Activated CD8-positive, alpha-beta T cell treated with anti-CD3 and anti-CD28 coated beads, Interleukin-2, amount 10 ng/mL, durations not matched to agents 7 days and 5 days (primary cell): ENCODE measurements at regions not wholly inside any gene's neighbourhood (a gene's known extent, or its start where the extent isn't known, plus 50 kb on each side); places are given as distances from the start of the nearest gene placed in this dataset.
"Not testable (repeated sequence)": the region's sequence is repeated elsewhere in the genome, so short reads cannot be mapped to it uniquely, and the experiment has no call there.

Experiments
- ATAC-seq: fragments of 150-1000 bp; cut with Tn5 transposase; one replicate; pipeline ENCODE4 v1.10.0; 2021; ENCODE audit warnings: moderate library complexity
- CTCF ChIA-PET: fragments of 350-600 bp; sonication (Branson Sonifier 250); formaldehyde crosslinking; loops from one replicate; lab custom pipeline; 2021; ENCODE audit warnings: antibody characterized with exemption; lab: Charles Lee
- POLR2A ChIA-PET: fragments of 350-600 bp; sonication (Branson Sonifier 250); formaldehyde crosslinking; loops from one replicate; lab custom pipeline; 2021; ENCODE audit warnings: antibody characterized with exemption; lab: Charles Lee
- DNase-seq: peaks from one replicate; pipeline ENCODE4 v3.0.0-alpha.2; 2020
- H3K27ac Mint-ChIP-seq: one replicate; pipeline ENCODE4 v1.8.0; 2021; ENCODE audit warnings: mild to moderate bottlenecking, mixed read lengths
- H3K27me3 Mint-ChIP-seq: one replicate; pipeline ENCODE4 v1.8.0; 2021; ENCODE audit warnings: low read depth, mixed read lengths
- H3K36me3 Mint-ChIP-seq: one replicate; pipeline ENCODE4 v1.8.0; 2021; ENCODE audit warnings: low read depth, mixed read lengths
- H3K4me1 Mint-ChIP-seq: one replicate; pipeline ENCODE4 v1.8.0; 2021; ENCODE audit warnings: low read depth, mixed read lengths
- H3K4me3 Mint-ChIP-seq: one replicate; pipeline ENCODE4 v1.8.0; 2021; ENCODE audit warnings: mild to moderate bottlenecking, mixed read lengths
- H3K9me3 Mint-ChIP-seq: one replicate; pipeline ENCODE4 v1.8.0; 2022; ENCODE audit warnings: mixed read lengths; ENCODE audit not compliant: insufficient read depth

DNA sequence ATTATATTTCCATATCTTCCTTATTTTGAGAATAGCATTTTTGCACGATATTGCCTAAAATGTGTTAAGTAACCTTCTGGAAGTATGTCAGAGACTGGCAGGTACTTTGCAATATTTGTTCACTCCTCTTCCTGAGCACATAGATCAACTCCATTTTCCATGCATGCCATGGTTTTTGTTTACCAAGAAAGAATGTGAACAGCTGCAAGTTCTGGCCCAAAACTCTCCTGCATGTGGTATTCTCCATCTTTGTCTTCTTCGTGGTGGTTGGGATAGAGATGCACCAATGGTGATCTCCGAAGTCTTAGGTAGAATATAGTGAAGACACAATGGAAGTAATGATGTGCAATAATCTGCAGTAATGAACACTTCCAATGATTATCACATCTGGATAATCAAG lies 2241.0 kb upstream of the RAG2 start:
- H3K4me1 Mint-ChIP-seq: no peaks in the 10 kb centered on the region
- ATAC-seq (no peak), DNase-seq (no peak)
- no peak overlapping the region for H3K4me3 Mint-ChIP-seq
- CTCF ChIA-PET: no interaction called here
- H3K27ac Mint-ChIP-seq: no peak overlapping the region
- POLR2A ChIA-PET: no interaction called here
- H3K27me3 Mint-ChIP-seq: no peaks in the 10 kb centered on the region
- H3K36me3 Mint-ChIP-seq: no peaks in the 10 kb centered on the region
- H3K9me3 Mint-ChIP-seq: peaks cover 37% of the 10 kb centered on the region

DNA sequence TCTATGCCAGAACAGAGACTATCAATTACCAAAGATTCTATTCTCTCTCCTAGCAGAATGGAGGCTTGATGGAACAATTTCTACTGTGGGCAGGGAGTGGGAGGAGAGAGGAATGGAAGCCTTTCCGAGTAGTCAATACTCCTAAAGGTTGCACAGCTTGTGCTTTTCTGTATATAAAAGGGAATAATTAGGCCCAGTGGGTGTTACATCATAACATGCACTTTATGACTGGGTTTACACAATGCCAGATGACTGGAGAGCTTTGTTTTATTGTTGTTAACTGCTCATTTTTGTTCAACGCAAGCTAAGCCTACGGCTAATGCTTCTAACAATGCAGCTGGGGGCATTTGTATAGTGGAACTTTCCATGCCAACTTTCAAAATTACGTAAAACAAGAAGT lies 2237.9 kb upstream of the RAG2 start:
- Mint-ChIP-seq H3K27ac (no peak overlapping the region), H3K4me1 (no peaks in the 10 kb centered on the region), H3K27me3 (no peaks in the 10 kb centered on the region), H3K9me3 (peaks cover 30% of the 10 kb centered on the region), H3K36me3 (no peaks in the 10 kb centered on the region), H3K4me3 (no peak overlapping the region)
- no peak for ATAC-seq
- POLR2A ChIA-PET: no interaction called here
- CTCF ChIA-PET: no interaction called here
- DNase-seq: no peak

DNA sequence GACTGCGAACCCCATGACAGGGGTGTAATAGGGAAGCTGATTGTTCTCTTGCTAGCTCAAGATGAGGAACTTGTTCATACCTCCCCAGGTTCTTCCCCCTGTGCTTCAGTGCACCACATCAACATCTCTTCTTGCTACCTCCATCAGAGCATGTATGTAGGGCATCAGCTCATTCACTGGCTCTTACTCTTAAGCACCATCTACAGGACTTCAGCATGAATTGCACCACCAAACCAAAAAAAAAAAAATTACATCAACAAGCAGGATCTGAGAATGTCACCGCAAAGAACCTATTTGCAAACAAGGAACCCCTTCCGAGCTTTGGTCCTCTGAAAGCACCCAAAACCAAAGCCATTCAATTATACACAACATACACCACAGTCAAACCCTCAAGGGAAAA lies 2226.5 kb upstream of the RAG2 start:
- H3K27ac Mint-ChIP-seq: no peak overlapping the region
- H3K9me3 Mint-ChIP-seq: peaks cover 31% of the 10 kb centered on the region
- ATAC-seq: no peak
- ChIA-PET POLR2A (no interaction called here), CTCF (no interaction called here)
- no peak overlapping the region for H3K4me3 Mint-ChIP-seq
- H3K36me3 Mint-ChIP-seq: no peaks in the 10 kb centered on the region
- no peak for DNase-seq
- H3K4me1 Mint-ChIP-seq: no peaks in the 10 kb centered on the region
- H3K27me3 Mint-ChIP-seq: no peaks in the 10 kb centered on the region

DNA sequence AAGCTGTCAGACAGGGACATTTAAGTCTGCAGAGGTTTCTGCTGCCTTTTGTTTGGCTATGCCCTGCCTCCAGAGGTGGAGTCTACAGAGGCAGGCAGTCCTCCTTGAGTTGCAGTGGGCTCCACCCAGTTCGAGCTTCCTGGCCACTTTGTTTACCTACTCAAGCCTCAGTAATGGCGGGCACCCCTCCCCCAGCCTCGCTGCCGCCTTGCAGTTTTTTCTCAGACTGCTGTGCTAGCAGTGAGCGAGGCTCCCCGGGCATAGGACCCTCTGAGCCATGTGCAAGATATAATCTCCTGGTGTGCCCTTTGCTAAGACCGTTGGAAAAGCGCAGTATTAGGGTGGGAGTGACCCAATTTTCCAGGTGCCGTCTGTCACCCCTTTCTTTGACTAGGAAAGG lies 2223.8 kb upstream of the RAG2 start:
- CTCF ChIA-PET, H3K27me3 Mint-ChIP-seq, DNase-seq, H3K4me3 Mint-ChIP-seq, H3K27ac Mint-ChIP-seq, ATAC-seq, POLR2A ChIA-PET, H3K4me1 Mint-ChIP-seq, H3K36me3 Mint-ChIP-seq: not testable (repeated sequence)
- H3K9me3 Mint-ChIP-seq: peaks cover 21% of the 10 kb centered on the region

DNA sequence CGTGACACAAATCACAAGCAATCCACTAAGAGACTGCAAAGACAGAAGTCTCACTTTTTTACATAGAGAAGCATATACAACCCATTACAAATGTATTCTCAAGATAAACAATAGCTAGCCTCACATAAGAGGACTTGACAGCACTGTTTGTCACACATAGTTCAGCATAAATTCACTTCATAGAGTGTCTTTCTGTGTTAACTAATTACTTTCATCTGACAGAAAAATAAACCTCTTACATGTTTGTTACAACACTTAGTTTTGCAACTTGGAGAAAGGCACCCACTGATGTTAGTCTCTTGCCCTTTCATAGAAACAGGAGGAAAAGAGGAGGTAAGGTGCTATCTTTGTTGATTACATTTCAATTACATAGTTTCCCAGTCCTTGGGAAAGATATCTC lies 2221.9 kb upstream of the RAG2 start:
- Mint-ChIP-seq H3K27ac (no peak overlapping the region), H3K36me3 (no peaks in the 10 kb centered on the region), H3K4me1 (no peaks in the 10 kb centered on the region), H3K27me3 (no peaks in the 10 kb centered on the region), H3K4me3 (no peak overlapping the region), H3K9me3 (peaks cover 14% of the 10 kb centered on the region)
- POLR2A ChIA-PET: no interaction called here
- CTCF ChIA-PET: no interaction called here
- DNase-seq (no peak), ATAC-seq (no peak)

DNA sequence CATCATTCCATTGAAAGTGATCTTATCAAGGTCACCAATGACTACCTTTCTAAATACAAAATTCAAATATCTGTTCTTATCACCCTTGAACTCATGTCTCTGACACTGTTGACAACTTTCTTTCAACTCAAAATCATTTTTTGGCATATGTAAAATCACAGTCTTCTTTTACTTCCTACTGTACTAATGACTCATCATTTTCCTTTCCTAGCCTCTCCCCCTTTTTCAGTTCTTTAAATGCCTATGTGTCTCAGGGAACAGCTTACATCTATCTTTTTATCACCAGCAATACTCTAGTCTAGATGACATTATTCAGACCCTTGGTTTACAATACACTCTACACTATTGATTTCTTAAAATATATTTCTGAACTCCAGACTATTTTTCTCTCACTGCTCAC lies 2220.7 kb upstream of the RAG2 start:
- POLR2A ChIA-PET: no interaction called here
- DNase-seq (no peak), ATAC-seq (no peak)
- Mint-ChIP-seq H3K4me3 (no peak overlapping the region), H3K27ac (no peak overlapping the region), H3K36me3 (no peaks in the 10 kb centered on the region), H3K27me3 (no peaks in the 10 kb centered on the region), H3K9me3 (peaks cover 8% of the 10 kb centered on the region), H3K4me1 (no peaks in the 10 kb centered on the region)
- CTCF ChIA-PET: no interaction called here

DNA sequence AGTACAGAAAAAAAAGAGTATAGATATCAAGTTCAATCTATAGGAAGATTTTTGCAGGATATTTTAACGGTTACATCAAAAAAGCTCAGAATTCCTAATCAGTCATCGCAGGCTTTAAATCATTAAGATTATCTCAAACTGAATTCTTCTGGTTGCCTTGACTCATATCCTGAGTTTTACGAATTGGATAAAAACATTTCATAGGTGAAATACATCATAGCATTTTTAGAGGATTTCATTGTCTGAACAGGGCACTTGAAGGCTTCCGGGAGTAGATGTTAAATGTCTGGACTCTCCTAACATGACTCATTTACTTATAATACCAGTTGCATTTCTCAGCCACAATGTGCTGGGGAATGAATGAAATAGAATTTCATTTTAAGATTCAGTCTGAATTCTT lies 2216.6 kb upstream of the RAG2 start:
- no peak for ATAC-seq
- CTCF ChIA-PET: no interaction called here
- DNase-seq: no peak
- POLR2A ChIA-PET: no interaction called here
- Mint-ChIP-seq H3K4me1 (no peaks in the 10 kb centered on the region), H3K27ac (no peak overlapping the region), H3K27me3 (no peaks in the 10 kb centered on the region), H3K9me3 (peaks cover 13% of the 10 kb centered on the region), H3K36me3 (no peaks in the 10 kb centered on the region), H3K4me3 (no peak overlapping the region)

DNA sequence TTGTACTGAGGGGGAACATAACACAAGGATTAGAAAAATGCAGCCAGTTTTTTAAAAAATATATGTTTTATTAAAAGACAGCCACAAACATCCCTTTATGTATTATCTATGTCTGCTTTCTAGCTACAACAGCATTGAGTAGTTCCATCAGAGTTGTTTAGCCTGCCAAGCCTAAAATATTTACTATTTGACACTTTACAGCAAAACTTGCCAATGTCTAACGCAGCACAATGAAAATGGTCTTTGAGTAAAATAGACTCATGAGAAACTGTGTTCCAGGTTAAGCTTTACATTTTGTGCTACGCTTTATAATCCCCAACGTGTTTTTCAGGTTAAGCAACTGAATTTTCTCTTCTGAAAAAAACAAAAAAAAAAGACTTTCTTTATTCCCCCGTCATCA lies 2211.5 kb upstream of the RAG2 start:
- Mint-ChIP-seq H3K36me3 (no peaks in the 10 kb centered on the region), H3K9me3 (peaks cover 17% of the 10 kb centered on the region), H3K27me3 (no peaks in the 10 kb centered on the region), H3K4me1 (no peaks in the 10 kb centered on the region), H3K4me3 (no peak overlapping the region), H3K27ac (no peak overlapping the region)
- DNase-seq (no peak), ATAC-seq (no peak)
- ChIA-PET CTCF (no interaction called here), POLR2A (no interaction called here)

DNA sequence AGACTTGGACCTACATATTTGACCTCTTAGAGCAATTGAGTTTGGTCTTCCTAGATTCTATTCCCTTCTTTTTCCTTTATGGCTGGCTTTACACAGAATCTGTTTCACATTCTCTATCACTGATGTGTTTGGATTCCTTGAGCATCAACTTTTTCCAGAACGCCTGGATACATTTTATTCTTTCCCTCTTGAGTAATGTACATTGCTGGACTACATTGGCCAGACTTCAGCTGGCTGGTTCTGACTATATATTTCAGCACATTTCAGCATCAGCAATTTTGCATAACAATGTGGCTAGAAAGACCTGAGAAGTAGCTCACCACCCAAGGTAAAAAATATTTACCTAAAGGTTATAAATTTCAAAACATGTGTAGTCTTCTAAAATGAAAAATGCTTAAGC lies 2198.2 kb upstream of the RAG2 start:
- POLR2A ChIA-PET: no interaction called here
- ATAC-seq: no peak
- DNase-seq: no peak
- H3K27me3 Mint-ChIP-seq: no peaks in the 10 kb centered on the region
- H3K27ac Mint-ChIP-seq: no peak overlapping the region
- H3K4me1 Mint-ChIP-seq: no peaks in the 10 kb centered on the region
- no peak overlapping the region for H3K4me3 Mint-ChIP-seq
- CTCF ChIA-PET: no interaction called here
- peaks cover 4% of the 10 kb centered on the region for H3K9me3 Mint-ChIP-seq
- no peaks in the 10 kb centered on the region for H3K36me3 Mint-ChIP-seq

DNA sequence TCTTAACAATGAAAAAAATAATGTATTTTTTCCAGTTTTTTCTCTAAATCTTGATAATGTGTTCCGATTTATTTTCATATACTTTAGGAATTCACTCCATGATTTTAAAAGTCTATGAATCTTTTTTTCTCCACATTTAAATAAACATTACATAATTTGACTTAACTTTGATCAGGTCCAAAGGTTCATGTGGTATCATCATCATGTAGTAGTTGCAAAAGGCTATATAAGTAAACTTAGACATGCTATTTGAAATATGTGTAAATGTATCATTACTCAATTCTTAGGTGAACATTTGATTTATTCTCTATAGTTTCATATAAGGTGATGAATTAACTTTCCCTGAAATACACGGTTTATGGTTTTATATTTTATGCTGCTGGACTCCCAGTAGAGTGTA lies 2197.0 kb upstream of the RAG2 start:
- ATAC-seq: no peak
- Mint-ChIP-seq H3K9me3 (peaks cover 4% of the 10 kb centered on the region), H3K4me1 (no peaks in the 10 kb centered on the region), H3K36me3 (no peaks in the 10 kb centered on the region), H3K27me3 (no peaks in the 10 kb centered on the region), H3K27ac (no peak overlapping the region), H3K4me3 (no peak overlapping the region)
- DNase-seq: no peak
- POLR2A ChIA-PET: no interaction called here
- CTCF ChIA-PET: no interaction called here

DNA sequence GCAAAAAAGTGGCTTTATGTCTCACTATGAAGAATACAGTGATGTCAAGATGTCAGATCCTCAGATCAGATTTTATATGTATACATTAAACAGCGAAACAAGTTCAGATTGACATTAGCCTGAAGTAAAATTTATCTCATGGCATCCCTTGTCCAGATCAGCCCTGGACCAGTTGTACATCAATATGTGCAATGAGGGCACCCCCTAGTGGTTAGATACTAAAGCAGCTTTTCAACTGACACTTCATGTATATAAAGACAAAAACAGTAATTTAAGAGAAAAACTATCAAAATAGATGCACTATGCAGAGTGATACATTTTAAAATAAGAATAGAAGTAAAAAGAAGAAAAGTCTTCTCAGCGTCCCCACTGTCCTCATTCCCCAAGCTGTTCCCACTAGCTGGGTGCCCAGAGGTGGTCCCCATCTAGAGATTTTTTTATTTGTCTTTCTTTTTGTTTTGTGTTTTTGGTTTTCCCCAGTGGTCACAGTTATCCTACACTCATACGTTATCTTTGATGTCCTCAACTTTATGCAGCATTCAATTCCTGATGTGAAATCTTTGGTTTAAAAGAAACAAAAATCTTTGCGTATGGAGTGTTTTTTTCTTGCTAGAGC lies 2193.4 kb upstream of the RAG2 start:
- CTCF ChIA-PET: interaction anchor here (1.0 kb wide), 1 partner anchor 846 kb away, joined by 4 read pairs; no protein-coding TSS in a partner anchor
- no peak overlapping the region for H3K27ac Mint-ChIP-seq
- H3K4me1 Mint-ChIP-seq: no peaks in the 10 kb centered on the region
- ATAC-seq (no peak), DNase-seq (peak; percentile 25)
- H3K27me3 Mint-ChIP-seq: no peaks in the 10 kb centered on the region
- no peak overlapping the region for H3K4me3 Mint-ChIP-seq
- POLR2A ChIA-PET: no interaction called here
- H3K9me3 Mint-ChIP-seq: peaks cover 8% of the 10 kb centered on the region
- no peaks in the 10 kb centered on the region for H3K36me3 Mint-ChIP-seq

DNA sequence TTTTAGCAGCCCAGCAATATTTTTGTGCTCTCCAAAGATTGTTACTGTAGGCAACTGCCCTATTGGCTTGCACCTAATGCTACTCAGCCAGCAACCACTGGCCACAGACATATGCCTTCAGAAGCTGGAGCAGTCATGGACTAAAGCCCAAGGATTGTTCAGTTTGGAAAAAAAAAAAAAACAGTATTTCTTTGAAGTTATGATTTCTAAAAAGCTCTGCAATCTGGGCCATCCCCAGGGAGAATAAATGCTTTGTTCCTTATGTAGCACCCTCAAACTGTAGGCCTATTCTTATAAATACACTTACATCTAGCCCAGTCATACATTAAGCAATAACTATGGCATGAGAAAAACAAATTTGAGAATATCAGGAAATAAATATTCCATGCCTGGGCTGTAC lies 2190.5 kb upstream of the RAG2 start:
- Mint-ChIP-seq H3K27ac (no peak overlapping the region), H3K9me3 (peaks cover 4% of the 10 kb centered on the region), H3K36me3 (no peaks in the 10 kb centered on the region), H3K27me3 (no peaks in the 10 kb centered on the region), H3K4me1 (no peaks in the 10 kb centered on the region), H3K4me3 (no peak overlapping the region)
- ChIA-PET POLR2A (no interaction called here), CTCF (no interaction called here)
- no peak for DNase-seq
- ATAC-seq: no peak

DNA sequence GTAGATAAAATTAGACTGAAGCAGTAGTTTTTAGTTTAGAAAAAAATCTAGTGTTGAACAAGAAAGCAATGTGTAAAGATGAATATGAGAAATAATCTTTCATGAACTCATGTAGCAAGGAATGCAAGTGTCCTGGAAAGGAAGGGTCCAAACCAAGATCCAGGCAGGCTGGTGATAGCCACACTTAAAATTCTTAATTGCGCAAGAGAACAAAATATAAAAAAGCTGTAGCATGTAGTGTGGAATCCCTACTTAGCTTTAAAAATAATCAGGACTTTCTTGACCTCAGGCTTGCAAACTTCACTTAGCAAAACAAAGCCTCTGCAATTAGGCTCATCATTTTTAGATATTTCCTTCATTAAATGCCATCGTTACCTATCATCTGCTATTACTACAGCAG lies 2186.1 kb upstream of the RAG2 start:
- no peak for ATAC-seq
- H3K9me3 Mint-ChIP-seq: peaks cover 10% of the 10 kb centered on the region
- no peaks in the 10 kb centered on the region for H3K4me1 Mint-ChIP-seq
- CTCF ChIA-PET: interaction anchor here (0.7 kb wide), 1 partner anchor 511 kb away, joined by 3 read pairs; no protein-coding TSS in a partner anchor
- no peaks in the 10 kb centered on the region for H3K27me3 Mint-ChIP-seq
- H3K36me3 Mint-ChIP-seq: no peaks in the 10 kb centered on the region
- no peak overlapping the region for H3K4me3 Mint-ChIP-seq
- DNase-seq: no peak
- H3K27ac Mint-ChIP-seq: no peak overlapping the region
- POLR2A ChIA-PET: no interaction called here
